ENCODE measurements at regions not wholly inside any gene's neighbourhood (a gene's known extent, or its start where the extent isn't known, plus 50 kb on each side); places are given as distances from the start of the nearest gene placed in this dataset.

DNA sequence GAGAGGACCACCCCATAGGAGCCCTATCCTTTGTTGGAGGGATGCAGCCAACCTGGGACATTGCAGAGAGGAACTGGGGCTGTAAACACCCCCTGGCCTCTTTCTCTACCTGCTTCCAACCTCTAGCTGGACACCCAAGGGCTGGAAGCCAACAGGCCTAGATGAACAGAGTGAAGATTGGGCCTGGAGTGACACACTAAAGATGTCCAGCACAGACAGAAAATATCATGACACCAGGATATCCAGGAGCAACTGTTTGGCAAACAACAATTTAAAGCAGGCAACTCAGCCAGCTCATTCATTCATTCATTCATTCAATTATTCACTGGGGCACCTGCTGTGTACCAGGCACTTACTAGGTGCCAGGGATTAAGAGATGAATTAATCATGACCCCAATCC, 125.0 kb upstream of the NCOR2 start:
- no peak for TF ChIP-seq SMAD1 (IDR thresholded peaks at IDR 0.05; ENCODE audit: low read depth, partially characterized antibody)
- no peak for TF ChIP-seq RCOR1 (conservative IDR thresholded peaks at IDR 0.05; ENCODE audit: low read depth, low read length)
- TF ChIP-seq MXI1 (IDR thresholded peaks at IDR 0.05; ENCODE audit: low read depth, low read length): no peak
